ENCODE measurements at regions not wholly inside any gene's neighbourhood (a gene's known extent, or its start where the extent isn't known, plus 50 kb on each side); places are given as distances from the start of the nearest gene placed in this dataset.

- TF ChIP-seq POLR2A (IDR thresholded peaks at IDR 0.05; ENCODE audit: low read depth, low read length) (no peak), POLR2AphosphoS5 (IDR thresholded peaks at IDR 0.05; ENCODE audit: low read depth, low read length) (no peak)
Observed at GRCh38 chr14:83632375-83632774, 1897.6 kb upstream of the FLRT2 start.
